Activated CD8-positive, alpha-beta memory T cell treated with anti-CD3 and anti-CD28 coated beads, Interleukin-2, amount 50 U/mL, for 48 hours (primary cell): ENCODE measurements at regions not wholly inside any gene's neighbourhood (a gene's known extent, or its start where the extent isn't known, plus 50 kb on each side); places are given as distances from the start of the nearest gene placed in this dataset.
"Not testable (repeated sequence)": the region's sequence is repeated elsewhere in the genome, so short reads cannot be mapped to it uniquely, and the experiment has no call there.

Experiments used
- DNase-seq: peaks from one replicate; pipeline ENCODE4 v3.0.0-alpha.2; 2020

GRCh38 chr10:125265579-125265955 is 105.2 kb upstream of the CTBP2 start:
- no peak for DNase-seq

- DNase-seq, result no peak
These were observed 104.6 kb upstream of the CTBP2 start for GRCh38 chr10:125264757-125265578.

- no peak for DNase-seq
These were observed 103.7 kb upstream of the CTBP2 start for GRCh38 chr10:125264091-125264490.

GRCh38 chr10:125263551-125263950 is 103.2 kb upstream of the CTBP2 start:
- DNase-seq, result no peak

- no peak for DNase-seq
These were observed 102.6 kb upstream of the CTBP2 start for GRCh38 chr10:125262920-125263319.

- DNase-seq, result no peak
These were observed 102.0 kb upstream of the CTBP2 start for GRCh38 chr10:125262409-125262808.

- no peak for DNase-seq
These were observed 101.3 kb upstream of the CTBP2 start for GRCh38 chr10:125261491-125262186.

GRCh38 chr10:125260260-125260659 is 99.9 kb upstream of the CTBP2 start:
- no peak for DNase-seq

GRCh38 chr10:125259651-125260050 is 99.3 kb upstream of the CTBP2 start:
- no peak for DNase-seq

- no peak for DNase-seq
These were observed 98.3 kb upstream of the CTBP2 start for GRCh38 chr10:125258676-125259075.

- DNase-seq, result no peak
These were observed 97.3 kb upstream of the CTBP2 start for GRCh38 chr10:125257521-125258108.

GRCh38 chr10:125256026-125256425 is 95.7 kb upstream of the CTBP2 start:
- DNase-seq, result no peak

GRCh38 chr10:125252937-125253336 is 92.6 kb upstream of the CTBP2 start:
- no peak for DNase-seq

- not testable (repeated sequence) for DNase-seq
These were observed 90.5 kb upstream of the CTBP2 start for GRCh38 chr10:125250834-125251233.

GRCh38 chr10:125249948-125250347 is 89.6 kb upstream of the CTBP2 start:
- no peak for DNase-seq

GRCh38 chr10:125248489-125248888 is 88.1 kb upstream of the CTBP2 start:
- no peak for DNase-seq

- no peak for DNase-seq
These were observed 87.2 kb upstream of the CTBP2 start for GRCh38 chr10:125247576-125247975.

- no peak for DNase-seq
These were observed 83.3 kb upstream of the CTBP2 start for GRCh38 chr10:125243532-125244253.

GRCh38 chr10:125238682-125239081 is 78.3 kb upstream of the CTBP2 start:
- DNase-seq, result no peak

- DNase-seq, result no peak
These were observed 75.7 kb upstream of the CTBP2 start for GRCh38 chr10:125236091-125236490.

GRCh38 chr10:125235093-125236069 is 75.0 kb upstream of the CTBP2 start:
- no peak for DNase-seq

- not testable (repeated sequence) for DNase-seq
These were observed 74.2 kb upstream of the CTBP2 start for GRCh38 chr10:125234576-125234975.
